ENCODE measurements at regions not wholly inside any gene's neighbourhood (a gene's known extent, or its start where the extent isn't known, plus 50 kb on each side); places are given as distances from the start of the nearest gene placed in this dataset.

DNA sequence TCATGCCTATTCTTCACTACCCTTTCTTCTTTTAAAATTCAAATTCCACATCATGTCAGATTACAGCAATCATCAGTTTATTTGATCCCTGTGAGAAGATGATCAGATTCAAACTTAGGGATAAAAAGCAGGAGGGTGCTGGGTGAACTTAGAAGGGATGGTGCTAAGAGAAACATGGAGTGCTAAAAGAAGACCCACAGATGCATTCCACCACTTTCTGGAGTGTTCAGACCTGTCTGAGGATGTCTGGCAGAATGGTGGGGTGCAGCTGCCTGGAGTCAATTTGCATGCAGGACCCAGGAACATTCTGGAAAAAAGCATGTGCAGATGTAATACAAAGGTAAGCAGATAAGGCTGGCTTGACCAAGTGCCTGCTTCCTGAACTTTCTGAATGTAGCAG is 372.9 kb upstream of the RUNX1 start:
- peaks cover 3% of the 10 kb centered on the region for H3K9me3 ChIP-seq (ENCODE audit: control insufficient read depth, insufficient read depth, low read length)
- DNase-seq (no peak), ATAC-seq (no peak)
- Mint-ChIP-seq H3K27me3 (ENCODE audit: low read depth in 2 of 2) (peaks cover 10 to 12% of the 10 kb centered on the region in 2 donors), H3K4me1 (no peaks in the 10 kb centered on the region), H3K4me3 (no peak overlapping the region), H3K9me3 (peaks cover 0 to 2% of the 10 kb centered on the region in 2 donors), H3K36me3 (no peaks in the 10 kb centered on the region), H3K27ac (no peak overlapping the region)
- no peaks in the 10 kb centered on the region for H3K36me3 ChIP-seq (ENCODE audit: control insufficient read depth, insufficient read depth, low read length)
- no peaks in the 10 kb centered on the region for H3K27me3 ChIP-seq (ENCODE audit: control insufficient read depth, insufficient read depth, low read length)
- intact Hi-C loops (cut with micrococcal nuclease), result no loop called here
- no peak overlapping the region for H3K27ac ChIP-seq (ENCODE audit: low read length)
- H3K4me3 ChIP-seq (ENCODE audit: low read length), result no peak overlapping the region
- H3K4me1 ChIP-seq (ENCODE audit: control insufficient read depth, insufficient read depth, low read length), result no peaks in the 10 kb centered on the region
- TF ChIP-seq, protein P1, sequence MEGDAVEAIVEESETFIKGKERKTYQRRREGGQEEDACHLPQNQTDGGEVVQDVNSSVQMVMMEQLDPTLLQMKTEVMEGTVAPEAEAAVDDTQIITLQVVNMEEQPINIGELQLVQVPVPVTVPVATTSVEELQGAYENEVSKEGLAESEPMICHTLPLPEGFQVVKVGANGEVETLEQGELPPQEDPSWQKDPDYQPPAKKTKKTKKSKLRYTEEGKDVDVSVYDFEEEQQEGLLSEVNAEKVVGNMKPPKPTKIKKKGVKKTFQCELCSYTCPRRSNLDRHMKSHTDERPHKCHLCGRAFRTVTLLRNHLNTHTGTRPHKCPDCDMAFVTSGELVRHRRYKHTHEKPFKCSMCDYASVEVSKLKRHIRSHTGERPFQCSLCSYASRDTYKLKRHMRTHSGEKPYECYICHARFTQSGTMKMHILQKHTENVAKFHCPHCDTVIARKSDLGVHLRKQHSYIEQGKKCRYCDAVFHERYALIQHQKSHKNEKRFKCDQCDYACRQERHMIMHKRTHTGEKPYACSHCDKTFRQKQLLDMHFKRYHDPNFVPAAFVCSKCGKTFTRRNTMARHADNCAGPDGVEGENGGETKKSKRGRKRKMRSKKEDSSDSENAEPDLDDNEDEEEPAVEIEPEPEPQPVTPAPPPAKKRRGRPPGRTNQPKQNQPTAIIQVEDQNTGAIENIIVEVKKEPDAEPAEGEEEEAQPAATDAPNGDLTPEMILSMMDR (IDR thresholded peaks at IDR 0.05), result no peak

DNA sequence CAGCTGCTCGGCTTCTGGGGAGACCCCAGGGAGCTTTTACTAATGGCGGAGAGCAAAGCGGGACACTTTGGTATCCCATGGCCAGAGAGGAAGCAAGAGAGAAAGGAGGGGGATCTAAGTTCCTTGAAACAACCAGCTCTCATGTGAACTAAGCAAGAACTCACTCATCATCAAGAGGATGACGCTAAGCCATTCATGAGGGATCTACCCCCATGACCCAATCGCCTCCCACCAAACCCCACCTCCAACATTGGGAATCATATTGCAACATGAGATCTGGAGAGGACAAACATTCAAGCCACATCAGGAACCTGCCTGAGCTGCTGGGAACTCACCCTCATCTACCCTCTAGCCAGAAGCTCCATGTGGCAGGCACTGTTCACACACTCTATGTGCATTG is 372.1 kb upstream of the RUNX1 start:
- Mint-ChIP-seq H3K27me3 (ENCODE audit: low read depth in 2 of 2) (peaks cover 9 to 10% of the 10 kb centered on the region in 2 donors), H3K36me3 (no peaks in the 10 kb centered on the region), H3K4me1 (no peaks in the 10 kb centered on the region), H3K9me3 (peaks cover 0 to 2% of the 10 kb centered on the region in 2 donors), H3K27ac (no peak overlapping the region), H3K4me3 (no peak overlapping the region)
- TF ChIP-seq, protein P1 (IDR thresholded peaks at IDR 0.05), result no peak
- ATAC-seq (no peak), DNase-seq (no peak)
- Histone ChIP-seq H3K9me3 (ENCODE audit: control insufficient read depth, insufficient read depth, low read length) (peaks cover 3% of the 10 kb centered on the region), H3K27me3 (ENCODE audit: control insufficient read depth, insufficient read depth, low read length) (no peaks in the 10 kb centered on the region), H3K4me3 (ENCODE audit: low read length) (no peak overlapping the region), H3K27ac (ENCODE audit: low read length) (no peak overlapping the region), H3K4me1 (ENCODE audit: control insufficient read depth, insufficient read depth, low read length) (no peaks in the 10 kb centered on the region), H3K36me3 (ENCODE audit: control insufficient read depth, insufficient read depth, low read length) (no peaks in the 10 kb centered on the region)
- intact Hi-C loops (cut with micrococcal nuclease), result no loop called here
- over 99% methylated on average over 5 of the region's 5 CpGs for WGBS (ENCODE audit: insufficient coverage)

DNA sequence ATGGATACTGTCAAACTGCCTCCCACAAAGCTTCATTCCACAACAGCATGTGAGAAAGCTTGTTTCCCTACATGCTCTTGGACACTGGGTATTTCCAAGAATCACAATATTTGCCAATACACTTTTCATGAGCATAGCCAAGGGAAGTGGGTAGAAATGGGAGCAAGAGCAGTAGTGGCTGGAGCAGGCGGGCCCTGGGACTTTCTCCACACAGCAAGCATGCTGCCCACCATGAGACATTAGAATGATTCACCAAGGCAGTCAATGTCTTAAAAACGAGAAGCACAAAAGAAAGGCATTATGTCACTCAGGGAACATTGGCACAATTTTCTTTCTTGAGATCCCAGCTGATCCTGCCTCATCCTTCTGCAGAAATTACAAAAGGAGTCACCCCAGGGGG is 371.6 kb upstream of the RUNX1 start:
- no peaks in the 10 kb centered on the region for H3K4me1 ChIP-seq (ENCODE audit: control insufficient read depth, insufficient read depth, low read length)
- no peak overlapping the region for H3K27ac Mint-ChIP-seq
- H3K36me3 Mint-ChIP-seq, result no peaks in the 10 kb centered on the region
- H3K36me3 ChIP-seq (ENCODE audit: control insufficient read depth, insufficient read depth, low read length), result no peaks in the 10 kb centered on the region
- TF ChIP-seq, protein P1 (IDR thresholded peaks at IDR 0.05), result no peak
- peaks cover 3% of the 10 kb centered on the region for H3K9me3 ChIP-seq (ENCODE audit: control insufficient read depth, insufficient read depth, low read length)
- 79% methylated on average over 2 of the region's 2 CpGs for WGBS (ENCODE audit: insufficient coverage)
- no peak overlapping the region for H3K4me3 Mint-ChIP-seq
- DNase-seq, result no peak
- no peak for ATAC-seq
- H3K4me3 ChIP-seq (ENCODE audit: low read length), result no peak overlapping the region
- intact Hi-C loops (cut with micrococcal nuclease), result no loop called here
- no peaks in the 10 kb centered on the region for H3K4me1 Mint-ChIP-seq
- H3K9me3 Mint-ChIP-seq, result peaks cover 0 to 2% of the 10 kb centered on the region in 2 donors
- no peaks in the 10 kb centered on the region for H3K27me3 ChIP-seq (ENCODE audit: control insufficient read depth, insufficient read depth, low read length)
- H3K27me3 Mint-ChIP-seq (ENCODE audit: low read depth in 2 of 2), result peaks cover 9 to 10% of the 10 kb centered on the region in 2 donors
- H3K27ac ChIP-seq (ENCODE audit: low read length), result no peak overlapping the region

DNA sequence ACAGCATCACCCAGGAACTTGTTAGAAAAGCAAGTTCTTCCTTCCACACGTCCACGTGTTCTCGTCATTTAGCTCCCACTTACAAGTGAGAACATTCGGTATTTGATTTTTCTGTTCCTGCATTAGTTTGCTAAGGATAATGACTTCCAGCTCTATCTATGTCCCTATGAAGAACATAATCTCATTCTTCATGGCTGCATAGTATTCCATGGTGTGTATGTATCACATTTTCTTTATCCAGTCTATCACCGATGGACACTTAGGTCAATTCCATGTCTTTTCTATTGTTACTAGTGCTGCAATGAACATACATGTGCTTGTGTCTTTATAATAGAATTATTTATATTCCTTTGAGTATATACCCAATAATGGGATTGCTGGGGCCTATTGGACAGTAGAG is 368.7 kb upstream of the RUNX1 start:
- intact Hi-C loops (cut with micrococcal nuclease), result no loop called here

More for the DNA sequence above, 368.7 kb upstream of the RUNX1 start:
- WGBS (ENCODE audit: insufficient coverage), result 97% methylated on average over 4 of the region's 5 CpGs
- Histone ChIP-seq H3K27me3 (ENCODE audit: control insufficient read depth, insufficient read depth, low read length) (no peaks in the 10 kb centered on the region), H3K27ac (ENCODE audit: low read length) (no peak overlapping the region), H3K4me3 (ENCODE audit: low read length) (no peak overlapping the region), H3K36me3 (ENCODE audit: control insufficient read depth, insufficient read depth, low read length) (no peaks in the 10 kb centered on the region), H3K4me1 (ENCODE audit: control insufficient read depth, insufficient read depth, low read length) (no peaks in the 10 kb centered on the region), H3K9me3 (ENCODE audit: control insufficient read depth, insufficient read depth, low read length) (peaks cover 3% of the 10 kb centered on the region)
- Mint-ChIP-seq H3K36me3 (no peaks in the 10 kb centered on the region), H3K4me1 (no peaks in the 10 kb centered on the region), H3K27ac (no peak overlapping the region), H3K4me3 (no peak overlapping the region), H3K27me3 (ENCODE audit: low read depth in 2 of 2) (peaks cover 27 to 35% of the 10 kb centered on the region in 2 donors), H3K9me3 (peaks cover 0 to 2% of the 10 kb centered on the region in 2 donors)
- no peak for ATAC-seq
- TF ChIP-seq, protein P1 (IDR thresholded peaks at IDR 0.05), result no peak
- DNase-seq, result no peak

Data from natural killer cell (primary cell).